ENCODE measurements at regions not wholly inside any gene's neighbourhood (a gene's known extent, or its start where the extent isn't known, plus 50 kb on each side); places are given as distances from the start of the nearest gene placed in this dataset.

GRCh38 chr13:59543418-59543817 is 620.3 kb downstream of the DIAPH3 start:
- TF ChIP-seq CTCF (conservative IDR thresholded peaks at IDR 0.05; ENCODE audit: low read depth in 2 of 2), result no peak
- TF ChIP-seq EZH2phosphoT487 (IDR thresholded peaks at IDR 0.05; ENCODE audit: unreplicated experiment), result no peak
- TF ChIP-seq POLR2AphosphoS5 (IDR thresholded peaks at IDR 0.05; ENCODE audit: low read depth), result no peak
- no peak for TF ChIP-seq REST (IDR thresholded peaks at IDR 0.05; ENCODE audit: unreplicated experiment)
- TF ChIP-seq EZH2 (IDR thresholded peaks at IDR 0.05; ENCODE audit: low read depth, unreplicated experiment), result no peak
- no peak for TF ChIP-seq STAT1 (IDR thresholded peaks at IDR 0.05; ENCODE audit: unreplicated experiment)
- TF ChIP-seq CREB1 (CRISPR knock-in tag; IDR thresholded peaks at IDR 0.05; ENCODE audit: low read depth), result no peak
- TF ChIP-seq JUNB (IDR thresholded peaks at IDR 0.05; ENCODE audit: unreplicated experiment), result no peak
- TF ChIP-seq ETS1 (IDR thresholded peaks at IDR 0.05), result no peak
- TF ChIP-seq ZNF462 (CRISPR knock-in tag; IDR thresholded peaks at IDR 0.05), result no peak
- TF ChIP-seq ZNF331 (CRISPR knock-in tag; IDR thresholded peaks at IDR 0.05; ENCODE audit: low read depth), result no peak

Data from GM23338 (cell line).